Sigmoid colon (tissue), 4 donors: ENCODE measurements at regions not wholly inside any gene's neighbourhood (a gene's known extent, or its start where the extent isn't known, plus 50 kb on each side); places are given as distances from the start of the nearest gene placed in this dataset.

Experiments
- EP300 ChIP-seq, 4 donors: sonication (generic); formaldehyde crosslinking; IDR thresholded peaks; one replicate each; pipeline ENCODE4 v1.6.1; 2017; ENCODE audit warnings: antibody characterized with exemption in 4 of 4
- POLR2A ChIP-seq, 2 donors: fragments of 450-650 bp; IDR thresholded peaks; one replicate each; pipeline ENCODE4 v1.6.1; 2016; ENCODE audit warnings: antibody characterized with exemption in 2 of 2, mild to moderate bottlenecking in 2 of 2, moderate library complexity in 2 of 2
- POLR2AphosphoS5 ChIP-seq, 4 donors: sonication (generic); formaldehyde crosslinking; IDR thresholded peaks; one replicate each; pipeline ENCODE4 v1.6.1; 2017; ENCODE audit warnings: antibody characterized with exemption in 4 of 4
- TF ChIP-seq, protein P1 (sequence below), 4 experiments: fragments of 450-650 bp in 3 of 4; fragments of 200-600 bp in 1 of 4; IDR thresholded peaks; one replicate each; pipeline ENCODE4 v1.5.1; 2016 to 2019; ENCODE audit warnings: antibody characterized with exemption in 4 of 4, mild to moderate bottlenecking in 3 of 4, moderate library complexity in 2 of 4

DNA sequence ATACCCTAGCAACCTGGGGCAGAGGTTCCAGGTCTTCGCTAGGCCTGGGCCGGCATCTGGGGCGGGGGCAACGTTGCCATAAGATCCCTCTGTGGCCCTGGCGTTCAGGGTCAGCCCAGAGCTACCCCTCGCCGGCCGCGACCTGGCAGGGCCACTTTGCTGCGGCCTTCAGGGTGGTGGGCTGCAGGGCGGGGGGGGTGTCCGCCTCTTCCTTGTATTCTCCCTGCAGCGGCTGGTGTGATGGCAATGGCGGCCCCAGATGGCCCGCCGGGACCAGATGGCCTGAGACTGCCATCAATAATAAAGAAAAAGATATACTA, 539.2 kb upstream of the POT1 start:
- TF ChIP-seq, protein P1, sequence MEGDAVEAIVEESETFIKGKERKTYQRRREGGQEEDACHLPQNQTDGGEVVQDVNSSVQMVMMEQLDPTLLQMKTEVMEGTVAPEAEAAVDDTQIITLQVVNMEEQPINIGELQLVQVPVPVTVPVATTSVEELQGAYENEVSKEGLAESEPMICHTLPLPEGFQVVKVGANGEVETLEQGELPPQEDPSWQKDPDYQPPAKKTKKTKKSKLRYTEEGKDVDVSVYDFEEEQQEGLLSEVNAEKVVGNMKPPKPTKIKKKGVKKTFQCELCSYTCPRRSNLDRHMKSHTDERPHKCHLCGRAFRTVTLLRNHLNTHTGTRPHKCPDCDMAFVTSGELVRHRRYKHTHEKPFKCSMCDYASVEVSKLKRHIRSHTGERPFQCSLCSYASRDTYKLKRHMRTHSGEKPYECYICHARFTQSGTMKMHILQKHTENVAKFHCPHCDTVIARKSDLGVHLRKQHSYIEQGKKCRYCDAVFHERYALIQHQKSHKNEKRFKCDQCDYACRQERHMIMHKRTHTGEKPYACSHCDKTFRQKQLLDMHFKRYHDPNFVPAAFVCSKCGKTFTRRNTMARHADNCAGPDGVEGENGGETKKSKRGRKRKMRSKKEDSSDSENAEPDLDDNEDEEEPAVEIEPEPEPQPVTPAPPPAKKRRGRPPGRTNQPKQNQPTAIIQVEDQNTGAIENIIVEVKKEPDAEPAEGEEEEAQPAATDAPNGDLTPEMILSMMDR (IDR thresholded peaks at IDR 0.05), result no peak
- TF ChIP-seq POLR2AphosphoS5 (IDR thresholded peaks at IDR 0.05) (no peak), POLR2A (IDR thresholded peaks at IDR 0.05) (no peak), EP300 (IDR thresholded peaks at IDR 0.05) (no peak)
